GM23338 (cell line): ENCODE measurements at regions not wholly inside any gene's neighbourhood (a gene's known extent, or its start where the extent isn't known, plus 50 kb on each side); places are given as distances from the start of the nearest gene placed in this dataset.

Experiments used
- CREB1 ChIP-seq: fragments of 250-450 bp; sonication (Bioruptor Pico); IDR thresholded peaks from 2 replicates; pipeline ENCODE4 v1.5.0; 2020; ENCODE audit warnings: low read depth, mild to moderate bottlenecking, moderate library complexity
- CTCF ChIP-seq, 2 experiments: fragments of 200-600 bp in 1 of 2; sonication (generic) in 1 of 2; conservative IDR thresholded peaks; 2 replicates each; pipeline versions ENCODE4 v1.5.1 to v1.6.1; 2016 to 2017; ENCODE audit warnings: antibody characterized with exemption in 2 of 2, low read depth in 2 of 2, mild to moderate bottlenecking in 2 of 2, moderate library complexity in 1 of 2
- ETS1 ChIP-seq: IDR thresholded peaks from 2 replicates; pipeline ENCODE4 v1.6.1; 2016; ENCODE audit warnings: antibody characterized with exemption
- EZH2 ChIP-seq: fragments of 200-600 bp; sonication (generic); IDR thresholded peaks from one replicate; pipeline ENCODE4 v1.8.0; 2017; ENCODE audit warnings: antibody characterized with exemption, mild to moderate bottlenecking, low read depth; ENCODE audit not compliant: unreplicated experiment
- EZH2phosphoT487 ChIP-seq: fragments of 200-600 bp; sonication (generic); IDR thresholded peaks from one replicate; pipeline ENCODE4 v1.8.1; 2018; ENCODE audit warnings: antibody characterized with exemption; ENCODE audit not compliant: unreplicated experiment
- JUNB ChIP-seq: IDR thresholded peaks from one replicate; pipeline ENCODE4 v1.6.1; 2016; ENCODE audit warnings: antibody characterized with exemption; ENCODE audit not compliant: unreplicated experiment
- POLR2AphosphoS5 ChIP-seq: IDR thresholded peaks from 2 replicates; pipeline ENCODE4 v1.6.1; 2016; ENCODE audit warnings: antibody characterized with exemption, low read depth
- REST ChIP-seq: IDR thresholded peaks from one replicate; pipeline ENCODE4 v1.6.1; 2018; ENCODE audit warnings: antibody characterized with exemption; ENCODE audit not compliant: unreplicated experiment
- STAT1 ChIP-seq: IDR thresholded peaks from one replicate; pipeline ENCODE4 v1.6.1; 2016; ENCODE audit warnings: antibody characterized with exemption; ENCODE audit not compliant: unreplicated experiment
- ZNF331 ChIP-seq: fragments of 250-450 bp; sonication (Bioruptor Pico); IDR thresholded peaks from 2 replicates; pipeline ENCODE4 v1.5.0; 2020; ENCODE audit warnings: low read depth, mild to moderate bottlenecking, moderate library complexity
- ZNF462 ChIP-seq: fragments of 250-450 bp; sonication (Bioruptor Pico); IDR thresholded peaks from 2 replicates; pipeline ENCODE4 v1.5.0; 2020; ENCODE audit warnings: mild to moderate bottlenecking, moderate library complexity

- TF ChIP-seq CTCF (conservative IDR thresholded peaks at IDR 0.05; ENCODE audit: low read depth in 2 of 2): no peak
- no peak for TF ChIP-seq REST
- no peak for TF ChIP-seq CREB1 (CRISPR knock-in tag)
- TF ChIP-seq EZH2: no peak
- TF ChIP-seq ZNF462 (CRISPR knock-in tag): no peak
- TF ChIP-seq POLR2AphosphoS5: no peak
- TF ChIP-seq JUNB: no peak
- TF ChIP-seq ZNF331 (CRISPR knock-in tag): no peak
- TF ChIP-seq EZH2phosphoT487: no peak
- no peak for TF ChIP-seq ETS1
- TF ChIP-seq STAT1: no peak
These were observed 243.7 kb downstream of the SPRY1 start for GRCh38 chr4:123640271-123640670.
